Esophagus muscularis mucosa (tissue), 4 donors: ENCODE measurements at regions not wholly inside any gene's neighbourhood (a gene's known extent, or its start where the extent isn't known, plus 50 kb on each side); places are given as distances from the start of the nearest gene placed in this dataset.

Experiments
- CTCF ChIP-seq, 3 experiments: fragments of 200-600 bp in 2 of 3; fragments of 450-650 bp in 1 of 3; sonication (generic) in 2 of 3; IDR thresholded peaks; one replicate each; pipeline ENCODE4 v1.5.1; 2017 to 2019; ENCODE audit warnings: antibody characterized with exemption in 3 of 3, mild to moderate bottlenecking in 2 of 3, moderate library complexity in 1 of 3
- EP300 ChIP-seq: sonication (generic); formaldehyde crosslinking; IDR thresholded peaks from one replicate; pipeline ENCODE4 v1.6.1; 2017; ENCODE audit warnings: antibody characterized with exemption
- POLR2A ChIP-seq: fragments of 450-650 bp; IDR thresholded peaks from one replicate; pipeline ENCODE4 v1.6.1; 2017; ENCODE audit warnings: antibody characterized with exemption, moderate library complexity, mild to moderate bottlenecking, low read depth
- POLR2AphosphoS5 ChIP-seq, 2 donors: sonication (generic); formaldehyde crosslinking; IDR thresholded peaks; one replicate each; pipeline ENCODE4 v1.6.1; 2017; ENCODE audit warnings: antibody characterized with exemption in 2 of 2

- no peak for TF ChIP-seq POLR2A
- no peak for TF ChIP-seq CTCF (IDR thresholded peaks at IDR 0.05)
- TF ChIP-seq EP300, result no peak
- TF ChIP-seq POLR2AphosphoS5 (IDR thresholded peaks at IDR 0.05), result no peak
Observed at GRCh38 chr5:106909716-106910115, 761.0 kb downstream of the EFNA5 start.
